GM12891 (cell line): ENCODE measurements at regions not wholly inside any gene's neighbourhood (a gene's known extent, or its start where the extent isn't known, plus 50 kb on each side); places are given as distances from the start of the nearest gene placed in this dataset.

Experiments
- POLR2A ChIP-seq: IDR thresholded peaks from 2 replicates; pipeline ENCODE4 v1.6.1; 2011; ENCODE audit warnings: low read depth, low read length, control low read depth
- POLR2AphosphoS5 ChIP-seq: IDR thresholded peaks from 2 replicates; pipeline ENCODE4 v1.6.1; 2011; ENCODE audit warnings: low read depth, low read length, control low read depth
- POU2F2 ChIP-seq: IDR thresholded peaks from 2 replicates; pipeline ENCODE4 v1.6.1; 2011; ENCODE audit warnings: low read depth, mild to moderate bottlenecking, control low read depth, low read length, moderate library complexity
- SPI1 ChIP-seq: IDR thresholded peaks from 2 replicates; pipeline ENCODE4 v1.6.1; 2011; ENCODE audit warnings: low read depth, low read length, control low read depth
- TAF1 ChIP-seq: IDR thresholded peaks from 2 replicates; pipeline ENCODE4 v1.6.1; 2011; ENCODE audit warnings: low read depth, low read length, control low read depth

DNA sequence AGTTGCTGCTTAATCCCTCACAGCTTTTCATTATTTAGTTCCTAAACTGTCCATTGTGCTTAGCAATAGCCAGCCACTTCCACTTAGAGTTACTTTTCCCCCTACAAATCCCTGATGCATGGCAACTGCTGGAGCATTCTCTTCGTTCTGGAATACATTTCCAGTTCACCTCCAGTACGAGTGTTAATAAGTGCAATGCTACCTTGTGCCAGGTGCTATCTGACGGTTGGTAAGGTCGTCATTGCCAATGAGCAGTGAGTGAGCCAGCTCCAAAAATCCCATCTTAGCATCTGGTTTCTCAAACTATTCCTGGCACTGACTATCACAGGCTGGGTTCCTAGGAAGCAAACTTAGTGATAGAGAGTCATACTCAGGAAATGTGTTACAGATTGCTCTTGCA lies 114.1 kb upstream of the ADGRF1 start:
- TF ChIP-seq SPI1 = no peak
- no peak for TF ChIP-seq POLR2AphosphoS5
- no peak for TF ChIP-seq POLR2A
- TF ChIP-seq TAF1 = no peak
- TF ChIP-seq POU2F2 = no peak
